HCT116 (cell line): ENCODE measurements at regions not wholly inside any gene's neighbourhood (a gene's known extent, or its start where the extent isn't known, plus 50 kb on each side); places are given as distances from the start of the nearest gene placed in this dataset.

Experiments
- ATAC-seq: fragments of 200-7000 bp; cut with Tn5 transposase; 2 replicates; pipeline ENCODE4 v1.9.1; 2020; ENCODE audit warnings: mild to moderate bottlenecking, moderate library complexity
- BruUV-seq: library from RNA; stranded (reverse); fragments of 400-500 nt; replicated peaks from 2 replicates; lab custom pipeline; 2021; lab: Mats Ljungman, UMichigan
- CTCF ChIA-PET: fragments of 300-600 bp; sonication (Branson Sonifier 250); formaldehyde crosslinking; loops from one replicate; lab custom pipeline; 2021; ENCODE audit warnings: antibody characterized with exemption; lab: Charles Lee
- POLR2A ChIA-PET: fragments of 300-600, 350-600 bp; sonication (Branson Sonifier 250); formaldehyde crosslinking; loops from one replicate; lab custom pipeline; 2021; ENCODE audit warnings: antibody characterized with exemption; lab: Charles Lee
- RAD21 ChIA-PET, 2 experiments: fragments of 300-600 bp; sonication (Branson Sonifier 250); formaldehyde crosslinking; loops; one replicate each; lab custom pipeline; 2023; ENCODE audit warnings: low total read pairs in 2 of 2; ENCODE audit not compliant: uncharacterized antibody in 2 of 2, unreplicated experiment in 2 of 2, low non-redundant PET in 1 of 2; lab: Charles Lee
- DNase-seq: peaks from one replicate; pipeline ENCODE4 v3.0.0-alpha.2; 2010; ENCODE audit warnings: low read depth, low spot score
- H2AFZ ChIP-seq: fragments of 200-600 bp; shearing (Covaris generic), sonication (generic); 2 replicates; pipeline ENCODE4 v1.6.1; 2017; ENCODE audit warnings: low read depth, mixed run types, mixed read lengths, antibody characterized with exemption, low read length; ENCODE audit not compliant: poor library complexity, severe bottlenecking
- H3K27ac ChIP-seq: 2 replicates; pipeline ENCODE4 v1.5.1; 2012; ENCODE audit warnings: low read depth, low read length
- H3K27me3 ChIP-seq: fragments of 200-600 bp; sonication (generic); 2 replicates; pipeline ENCODE4 v1.6.1; 2016; ENCODE audit warnings: mixed run types, low read length, mixed read lengths; ENCODE audit not compliant: insufficient read depth
- H3K36me3 ChIP-seq, 2 experiments: fragments of 200-500 bp in 1 of 2; fragments of 200-600 bp in 1 of 2; sonication (Bioruptor generic) in 1 of 2; sonication (generic) in 1 of 2; 2 replicates each; pipeline versions ENCODE4 v1.5.1 to v1.6.1; 2014 to 2016; ENCODE audit warnings: low read length in 2 of 2, inconsistent platforms in 1 of 2, mixed read lengths in 1 of 2, mixed run types in 1 of 2; ENCODE audit not compliant: insufficient read depth in 2 of 2, control insufficient read depth in 1 of 2
- H3K4me1 ChIP-seq, 2 experiments: fragments of 200-600 bp in 1 of 2; sonication (generic) in 1 of 2; 2 replicates each; pipeline versions ENCODE4 v1.5.1 to v1.6.1; 2012 to 2017; ENCODE audit warnings: low read length in 2 of 2, inconsistent platforms in 1 of 2, mild to moderate bottlenecking in 1 of 2, mixed read lengths in 1 of 2, mixed run types in 1 of 2, moderate library complexity in 1 of 2; ENCODE audit not compliant: insufficient read depth in 2 of 2, control insufficient read depth in 1 of 2
- H3K4me2 ChIP-seq: fragments of 200-600 bp; sonication (generic); 2 replicates; pipeline ENCODE4 v1.6.1; 2017; ENCODE audit warnings: mixed run types, low read length, mixed read lengths
- H3K4me3 ChIP-seq, 2 experiments: fragments of 200-600 bp in 1 of 2; sonication (generic) in 1 of 2; replicated peaks in 1 of 2; 2 replicates each; pipeline ENCODE4 v1.5.1; 2011 to 2016; ENCODE audit warnings: low read length in 2 of 2, control low read depth in 1 of 2, low read depth in 1 of 2, mild to moderate bottlenecking in 1 of 2, mixed read lengths in 1 of 2, mixed run types in 1 of 2
- H3K79me2 ChIP-seq: fragments of 200-600 bp; sonication (generic); 2 replicates; pipeline ENCODE4 v1.6.1; 2017; ENCODE audit warnings: mild to moderate bottlenecking, mixed run types, low read length, moderate library complexity, mixed read lengths; ENCODE audit not compliant: insufficient read depth
- H3K9ac ChIP-seq: fragments of 200-600 bp; sonication (generic); 2 replicates; pipeline ENCODE4 v1.6.1; 2016; ENCODE audit warnings: low read length, mixed read lengths
- H3K9me2 ChIP-seq: fragments of 200-600 bp; sonication (generic), shearing (Covaris generic); 2 replicates; pipeline ENCODE4 v1.6.1; 2017; ENCODE audit warnings: mixed run types, mild to moderate bottlenecking, moderate library complexity; ENCODE audit not compliant: insufficient read depth
- H3K9me3 ChIP-seq, 2 experiments: fragments of 200-500 bp in 1 of 2; fragments of 200-600 bp in 1 of 2; sonication (Bioruptor generic) in 1 of 2; sonication (generic) in 1 of 2; 2 replicates each; pipeline ENCODE4 v1.6.1; 2014 to 2017; ENCODE audit warnings: low read length in 2 of 2, mixed read lengths in 2 of 2, inconsistent platforms in 1 of 2, low read depth in 1 of 2, mild to moderate bottlenecking in 1 of 2, mixed run types in 1 of 2, moderate library complexity in 1 of 2; ENCODE audit not compliant: control insufficient read depth in 1 of 2, insufficient read depth in 1 of 2
- H4K20me1 ChIP-seq: fragments of 200-600 bp; sonication (generic), shearing (Covaris generic); 2 replicates; pipeline ENCODE4 v1.6.1; 2017; ENCODE audit warnings: mixed run types, mild to moderate bottlenecking, moderate library complexity; ENCODE audit not compliant: insufficient read depth
- CBX3 ChIP-seq: IDR thresholded peaks from 2 replicates; pipeline ENCODE4 v1.6.1; 2012; ENCODE audit warnings: low read depth
- CEBPB ChIP-seq: IDR thresholded peaks from 2 replicates; pipeline ENCODE4 v1.6.1; 2012; ENCODE audit warnings: low read depth
- EGR1 ChIP-seq: IDR thresholded peaks from 2 replicates; pipeline ENCODE4 v1.6.1; 2012; ENCODE audit warnings: low read depth
- ELF1 ChIP-seq: IDR thresholded peaks from 2 replicates; pipeline ENCODE4 v1.6.1; 2012; ENCODE audit warnings: low read depth, borderline replicate concordance
- EZH2phosphoT487 ChIP-seq: fragments of 200-600 bp; IDR thresholded peaks from 2 replicates; pipeline ENCODE4 v1.6.1; 2018; ENCODE audit warnings: antibody characterized with exemption, borderline replicate concordance
- FOSL1 ChIP-seq: IDR thresholded peaks from 2 replicates; pipeline ENCODE4 v1.6.1; 2012; ENCODE audit warnings: low read depth
- JUND ChIP-seq: IDR thresholded peaks from 2 replicates; pipeline ENCODE4 v1.6.1; 2012
- POLR2A ChIP-seq: IDR thresholded peaks from 2 replicates; pipeline ENCODE4 v1.7.0; 2011; ENCODE audit warnings: borderline replicate concordance; ENCODE audit not compliant: insufficient read depth, insufficient read length; ENCODE audit errors: extremely low read depth
- POLR2AphosphoS5 ChIP-seq: IDR thresholded peaks from 2 replicates; pipeline ENCODE4 v1.6.1; 2011; ENCODE audit warnings: mild to moderate bottlenecking, low read depth, low read length, moderate library complexity
- SIN3A ChIP-seq: IDR thresholded peaks from 2 replicates; pipeline ENCODE4 v1.6.1; 2012; ENCODE audit warnings: low read depth
- SP1 ChIP-seq: IDR thresholded peaks from 2 replicates; pipeline ENCODE4 v1.6.1; 2012; ENCODE audit warnings: low read depth
- YY1 ChIP-seq: IDR thresholded peaks from 2 replicates; pipeline ENCODE4 v1.6.1; 2011; ENCODE audit warnings: low read length, low read depth, moderate library complexity, mild to moderate bottlenecking; ENCODE audit not compliant: insufficient replicate concordance; ENCODE audit errors: extremely low read depth
- ZFX ChIP-seq: fragments of 450-650 bp; IDR thresholded peaks from 2 replicates; pipeline ENCODE4 v1.6.1; 2017
- ZNF274 ChIP-seq: fragments of 200-500 bp; sonication (Bioruptor generic); IDR thresholded peaks from 2 replicates; pipeline ENCODE4 v1.6.1; 2014; ENCODE audit warnings: mild to moderate bottlenecking, low read depth, low read length, inconsistent platforms
- intact Hi-C: fragments of 100-400 bp; cut with micrococcal nuclease; formaldehyde crosslinking; loops from 2 replicates; pipeline ENCODE4 v1.10.0; 2022
- TF ChIP-seq, protein P1 (sequence below): IDR thresholded peaks from 2 replicates; pipeline ENCODE4 v1.6.1; 2012; ENCODE audit warnings: low read depth
- TF ChIP-seq, protein P2 (sequence below): IDR thresholded peaks from 2 replicates; pipeline ENCODE4 v1.6.1; 2012
- TF ChIP-seq, protein P3 (sequence below): IDR thresholded peaks from 2 replicates; pipeline ENCODE4 v1.6.1; 2011; ENCODE audit warnings: mild to moderate bottlenecking, low read length, moderate library complexity; ENCODE audit not compliant: insufficient replicate concordance; ENCODE audit errors: extremely low read depth
- TF ChIP-seq, protein P4 (sequence below): IDR thresholded peaks from 2 replicates; pipeline ENCODE4 v1.6.1; 2012

DNA sequence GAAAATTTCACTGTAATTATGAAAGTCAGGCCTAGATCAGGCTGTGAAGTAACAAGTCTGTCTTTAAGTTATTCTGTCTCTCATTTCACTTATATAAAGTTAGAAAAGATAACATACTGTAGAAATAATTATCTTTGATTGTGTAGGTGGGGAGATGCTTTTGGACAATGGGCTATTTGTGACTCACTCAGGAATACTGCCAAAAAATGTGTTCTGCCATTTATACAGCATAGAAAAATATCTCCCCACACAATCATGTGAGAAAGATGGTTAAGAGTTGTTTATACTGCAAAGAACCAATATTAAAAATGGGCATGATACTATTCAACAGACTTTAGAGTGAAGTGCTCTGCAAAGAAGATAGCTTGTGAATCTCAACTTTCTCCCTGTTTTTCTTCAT is 95.0 kb upstream of the GABRA2 start:
- no peak overlapping the region for H2AFZ ChIP-seq
- ChIA-PET CTCF (no interaction called here), RAD21 (no interaction called here), POLR2A (no interaction called here)
- ATAC-seq (no peak), DNase-seq (no peak)
- H3K4me1 ChIP-seq = no peaks in the 10 kb centered on the region
- no peaks in the 10 kb centered on the region for H3K27me3 ChIP-seq
- TF ChIP-seq YY1 (no peak), FOSL1 (no peak), SIN3A (no peak), ZFX (no peak), ELF1 (no peak), ZNF274 (no peak), EZH2phosphoT487 (no peak), SP1 (no peak), CEBPB (no peak), POLR2AphosphoS5 (no peak), JUND (no peak), CBX3 (no peak), EGR1 (no peak), POLR2A (no peak)
- TF ChIP-seq, protein P1, sequence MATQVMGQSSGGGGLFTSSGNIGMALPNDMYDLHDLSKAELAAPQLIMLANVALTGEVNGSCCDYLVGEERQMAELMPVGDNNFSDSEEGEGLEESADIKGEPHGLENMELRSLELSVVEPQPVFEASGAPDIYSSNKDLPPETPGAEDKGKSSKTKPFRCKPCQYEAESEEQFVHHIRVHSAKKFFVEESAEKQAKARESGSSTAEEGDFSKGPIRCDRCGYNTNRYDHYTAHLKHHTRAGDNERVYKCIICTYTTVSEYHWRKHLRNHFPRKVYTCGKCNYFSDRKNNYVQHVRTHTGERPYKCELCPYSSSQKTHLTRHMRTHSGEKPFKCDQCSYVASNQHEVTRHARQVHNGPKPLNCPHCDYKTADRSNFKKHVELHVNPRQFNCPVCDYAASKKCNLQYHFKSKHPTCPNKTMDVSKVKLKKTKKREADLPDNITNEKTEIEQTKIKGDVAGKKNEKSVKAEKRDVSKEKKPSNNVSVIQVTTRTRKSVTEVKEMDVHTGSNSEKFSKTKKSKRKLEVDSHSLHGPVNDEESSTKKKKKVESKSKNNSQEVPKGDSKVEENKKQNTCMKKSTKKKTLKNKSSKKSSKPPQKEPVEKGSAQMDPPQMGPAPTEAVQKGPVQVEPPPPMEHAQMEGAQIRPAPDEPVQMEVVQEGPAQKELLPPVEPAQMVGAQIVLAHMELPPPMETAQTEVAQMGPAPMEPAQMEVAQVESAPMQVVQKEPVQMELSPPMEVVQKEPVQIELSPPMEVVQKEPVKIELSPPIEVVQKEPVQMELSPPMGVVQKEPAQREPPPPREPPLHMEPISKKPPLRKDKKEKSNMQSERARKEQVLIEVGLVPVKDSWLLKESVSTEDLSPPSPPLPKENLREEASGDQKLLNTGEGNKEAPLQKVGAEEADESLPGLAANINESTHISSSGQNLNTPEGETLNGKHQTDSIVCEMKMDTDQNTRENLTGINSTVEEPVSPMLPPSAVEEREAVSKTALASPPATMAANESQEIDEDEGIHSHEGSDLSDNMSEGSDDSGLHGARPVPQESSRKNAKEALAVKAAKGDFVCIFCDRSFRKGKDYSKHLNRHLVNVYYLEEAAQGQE = no peak
- TF ChIP-seq, protein P2, sequence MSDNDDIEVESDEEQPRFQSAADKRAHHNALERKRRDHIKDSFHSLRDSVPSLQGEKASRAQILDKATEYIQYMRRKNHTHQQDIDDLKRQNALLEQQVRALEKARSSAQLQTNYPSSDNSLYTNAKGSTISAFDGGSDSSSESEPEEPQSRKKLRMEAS = no peak
- TF ChIP-seq, protein P3, sequence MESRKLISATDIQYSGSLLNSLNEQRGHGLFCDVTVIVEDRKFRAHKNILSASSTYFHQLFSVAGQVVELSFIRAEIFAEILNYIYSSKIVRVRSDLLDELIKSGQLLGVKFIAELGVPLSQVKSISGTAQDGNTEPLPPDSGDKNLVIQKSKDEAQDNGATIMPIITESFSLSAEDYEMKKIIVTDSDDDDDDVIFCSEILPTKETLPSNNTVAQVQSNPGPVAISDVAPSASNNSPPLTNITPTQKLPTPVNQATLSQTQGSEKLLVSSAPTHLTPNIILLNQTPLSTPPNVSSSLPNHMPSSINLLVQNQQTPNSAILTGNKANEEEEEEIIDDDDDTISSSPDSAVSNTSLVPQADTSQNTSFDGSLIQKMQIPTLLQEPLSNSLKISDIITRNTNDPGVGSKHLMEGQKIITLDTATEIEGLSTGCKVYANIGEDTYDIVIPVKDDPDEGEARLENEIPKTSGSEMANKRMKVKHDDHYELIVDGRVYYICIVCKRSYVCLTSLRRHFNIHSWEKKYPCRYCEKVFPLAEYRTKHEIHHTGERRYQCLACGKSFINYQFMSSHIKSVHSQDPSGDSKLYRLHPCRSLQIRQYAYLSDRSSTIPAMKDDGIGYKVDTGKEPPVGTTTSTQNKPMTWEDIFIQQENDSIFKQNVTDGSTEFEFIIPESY = no peak
- TF ChIP-seq, protein P4, sequence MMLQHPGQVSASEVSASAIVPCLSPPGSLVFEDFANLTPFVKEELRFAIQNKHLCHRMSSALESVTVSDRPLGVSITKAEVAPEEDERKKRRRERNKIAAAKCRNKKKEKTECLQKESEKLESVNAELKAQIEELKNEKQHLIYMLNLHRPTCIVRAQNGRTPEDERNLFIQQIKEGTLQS = no peak
- H3K4me2 ChIP-seq = no peak overlapping the region
- H3K36me3 ChIP-seq = no peaks in the 10 kb centered on the region
- peaks cover 5 to 6% of the 10 kb centered on the region in 2 experiments; a peak in 2 of 4 replicates for H3K9me3 ChIP-seq
- no peak overlapping the region for H3K27ac ChIP-seq
- H4K20me1 ChIP-seq = no peaks in the 10 kb centered on the region
- no peak overlapping the region for H3K9ac ChIP-seq
- intact Hi-C loops = no loop called here
- no TSS peak for BruUV-seq
- H3K4me3 ChIP-seq = no peak overlapping the region
- H3K9me2 ChIP-seq = no peaks in the 10 kb centered on the region
- H3K79me2 ChIP-seq = no peaks in the 10 kb centered on the region
